ENCODE measurements at regions not wholly inside any gene's neighbourhood (a gene's known extent, or its start where the extent isn't known, plus 50 kb on each side); places are given as distances from the start of the nearest gene placed in this dataset.
"Not testable (repeated sequence)": the region's sequence is repeated elsewhere in the genome, so short reads cannot be mapped to it uniquely, and the experiment has no call there.

- no peak for DNase-seq (ENCODE audit: low read depth in 3 of 3)
Observed at GRCh38 chr20:58043236-58044140, 185.0 kb downstream of the ANKRD60 start.

GRCh38 chr20:58042591-58042990 lies 185.9 kb downstream of the ANKRD60 start:
- DNase-seq (ENCODE audit: low read depth in 3 of 3): no peak

- no peak for DNase-seq (ENCODE audit: low read depth in 3 of 3)
Observed at GRCh38 chr20:58040447-58041290, 187.8 kb downstream of the ANKRD60 start.

GRCh38 chr20:58039274-58040092 lies 189.0 kb downstream of the ANKRD60 start:
- no peak for DNase-seq (ENCODE audit: low read depth in 3 of 3)

GRCh38 chr20:58038123-58038654 lies 190.3 kb downstream of the ANKRD60 start:
- DNase-seq (ENCODE audit: low read depth in 3 of 3): no peak

- no peak for DNase-seq (ENCODE audit: low read depth in 3 of 3)
Observed at GRCh38 chr20:58037631-58038030, 190.8 kb downstream of the ANKRD60 start.

- no peak for DNase-seq (ENCODE audit: low read depth in 3 of 3)
Observed at GRCh38 chr20:58033026-58033536, 195.4 kb downstream of the ANKRD60 start.

- no peak for DNase-seq (ENCODE audit: low read depth in 3 of 3)
Observed at GRCh38 chr20:58032599-58032998, 195.9 kb downstream of the ANKRD60 start.

- not testable (repeated sequence) for DNase-seq (ENCODE audit: low read depth in 3 of 3)
Observed at GRCh38 chr20:58031350-58031749, 197.1 kb downstream of the ANKRD60 start.

- DNase-seq (ENCODE audit: low read depth in 3 of 3): no peak
Observed at GRCh38 chr20:58028123-58028522, 200.3 kb downstream of the ANKRD60 start.

- no peak for DNase-seq (ENCODE audit: low read depth in 3 of 3)
Observed at GRCh38 chr20:58026361-58026760, 202.1 kb downstream of the ANKRD60 start.

GRCh38 chr20:58025233-58025632 lies 203.2 kb downstream of the ANKRD60 start:
- no peak for DNase-seq (ENCODE audit: low read depth in 3 of 3)

- DNase-seq (ENCODE audit: low read depth in 3 of 3): no peak
Observed at GRCh38 chr20:58024241-58024721, 204.2 kb downstream of the ANKRD60 start.

GRCh38 chr20:58023781-58024180 lies 204.7 kb downstream of the ANKRD60 start:
- DNase-seq (ENCODE audit: low read depth in 3 of 3): no peak

- no peak for DNase-seq (ENCODE audit: low read depth in 3 of 3)
Observed at GRCh38 chr20:58023346-58023745, 205.1 kb downstream of the ANKRD60 start.

GRCh38 chr20:58022711-58023110 lies 205.7 kb downstream of the ANKRD60 start:
- DNase-seq (ENCODE audit: low read depth in 3 of 3): no peak

- no peak for DNase-seq (ENCODE audit: low read depth in 3 of 3)
Observed at GRCh38 chr20:58021481-58021880, 207.0 kb downstream of the ANKRD60 start.

GRCh38 chr20:58020656-58021454 lies 207.6 kb downstream of the ANKRD60 start:
- no peak for DNase-seq (ENCODE audit: low read depth in 3 of 3)

- no peak for DNase-seq (ENCODE audit: low read depth in 3 of 3)
Observed at GRCh38 chr20:58019850-58020625, 208.4 kb downstream of the ANKRD60 start.

All from stimulated activated CD4-positive, alpha-beta T cell treated with anti-CD3 and anti-CD28 coated beads, TNF-alpha, amount 100 ng/mL, for 24 hours (primary cell).